DLD1 (cell line): ENCODE measurements at regions not wholly inside any gene's neighbourhood (a gene's known extent, or its start where the extent isn't known, plus 50 kb on each side); places are given as distances from the start of the nearest gene placed in this dataset.

Experiments used
- in situ Hi-C: cut with HindIII; loops from 2 replicates; pipeline ENCODE4 v1.10.0; 2017; ENCODE audit warnings: low sequenced_read_pairs

- in situ Hi-C loops, result no loop called here
These were observed 177.2 kb upstream of the KLF14 start for GRCh38 chr7:130910949-130911944.

GRCh38 chr7:130912082-130912861 is 178.3 kb upstream of the KLF14 start:
- in situ Hi-C loops, result no loop called here

GRCh38 chr7:130912862-130913638 is 179.0 kb upstream of the KLF14 start:
- in situ Hi-C loops, result no loop called here

GRCh38 chr7:130913639-130914553 is 179.9 kb upstream of the KLF14 start:
- in situ Hi-C loops, result no loop called here

GRCh38 chr7:130914554-130915294 is 180.7 kb upstream of the KLF14 start:
- in situ Hi-C loops, result no loop called here

- in situ Hi-C loops, result no loop called here
These were observed 183.7 kb upstream of the KLF14 start for GRCh38 chr7:130917669-130918128.

GRCh38 chr7:130918129-130919052 is 184.4 kb upstream of the KLF14 start:
- in situ Hi-C loops, result no loop called here

GRCh38 chr7:130919316-130920103 is 185.5 kb upstream of the KLF14 start:
- in situ Hi-C loops, result no loop called here

GRCh38 chr7:130920122-130920521 is 186.1 kb upstream of the KLF14 start:
- in situ Hi-C loops, result no loop called here

- in situ Hi-C loops, result no loop called here
These were observed 187.6 kb upstream of the KLF14 start for GRCh38 chr7:130921391-130922180.

- in situ Hi-C loops, result no loop called here
These were observed 188.5 kb upstream of the KLF14 start for GRCh38 chr7:130922206-130923112.

- in situ Hi-C loops, result no loop called here
These were observed 189.4 kb upstream of the KLF14 start for GRCh38 chr7:130923365-130923764.

GRCh38 chr7:130923930-130924329 is 189.9 kb upstream of the KLF14 start:
- in situ Hi-C loops, result no loop called here

GRCh38 chr7:130925136-130925794 is 191.3 kb upstream of the KLF14 start:
- in situ Hi-C loops, result no loop called here
